ENCODE measurements at regions not wholly inside any gene's neighbourhood (a gene's known extent, or its start where the extent isn't known, plus 50 kb on each side); places are given as distances from the start of the nearest gene placed in this dataset.

DNA sequence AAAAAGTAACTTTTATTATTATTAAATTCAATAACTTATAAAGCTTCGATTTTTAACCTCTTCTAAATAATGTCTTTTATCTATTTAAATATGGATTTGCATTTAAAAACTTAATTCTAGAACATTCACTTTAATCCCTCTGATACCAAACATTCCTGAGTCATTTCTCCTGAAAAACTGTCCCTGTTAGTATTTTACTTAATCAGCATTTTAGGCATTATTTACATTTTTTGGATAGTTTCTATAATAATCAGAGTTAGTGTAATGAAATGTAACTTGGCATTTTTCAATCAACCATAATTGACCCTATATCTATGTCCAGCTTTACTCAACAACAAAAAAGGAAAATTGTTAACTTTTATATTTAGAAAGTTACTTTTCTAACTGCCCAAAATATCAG lies 428.1 kb downstream of the PCDH17 start:
- ChIA-PET CTCF (no interaction called here), POLR2A (no interaction called here)
- Mint-ChIP-seq H3K27me3 (no peaks in the 10 kb centered on the region), H3K36me3 (ENCODE audit: low read depth) (no peaks in the 10 kb centered on the region), H3K9me3 (peaks cover 2% of the 10 kb centered on the region), H3K4me3 (no peak overlapping the region), H3K27ac (no peak overlapping the region), H3K4me1 (ENCODE audit: low read depth) (no peaks in the 10 kb centered on the region)
- no peak for ATAC-seq
- DNase-seq: no peak
- no peak for TF ChIP-seq CTCF (IDR thresholded peaks at IDR 0.05)
- intact Hi-C loops (cut with micrococcal nuclease): no loop called here

GRCh38 chr13:58080806-58081205 lies 449.3 kb downstream of the PCDH17 start:
- Mint-ChIP-seq H3K36me3 (ENCODE audit: low read depth) (no peaks in the 10 kb centered on the region), H3K4me1 (ENCODE audit: low read depth) (no peaks in the 10 kb centered on the region), H3K27ac (no peak overlapping the region), H3K9me3 (peaks cover 4% of the 10 kb centered on the region), H3K27me3 (no peaks in the 10 kb centered on the region), H3K4me3 (no peak overlapping the region)
- no peak for DNase-seq
- intact Hi-C loops (cut with micrococcal nuclease): no loop called here
- CTCF ChIA-PET: no interaction called here
- POLR2A ChIA-PET: no interaction called here
- no peak for TF ChIP-seq CTCF (IDR thresholded peaks at IDR 0.05)
- ATAC-seq: no peak

GRCh38 chr13:58081301-58081820 lies 449.8 kb downstream of the PCDH17 start:
- CTCF ChIA-PET: no interaction called here
- no peaks in the 10 kb centered on the region for H3K36me3 Mint-ChIP-seq (ENCODE audit: low read depth)
- peaks cover 4% of the 10 kb centered on the region for H3K9me3 Mint-ChIP-seq
- H3K27me3 Mint-ChIP-seq: no peaks in the 10 kb centered on the region
- intact Hi-C loops (cut with micrococcal nuclease): no loop called here
- no peak for ATAC-seq
- TF ChIP-seq CTCF (IDR thresholded peaks at IDR 0.05): no peak
- no peak overlapping the region for H3K4me3 Mint-ChIP-seq
- no peaks in the 10 kb centered on the region for H3K4me1 Mint-ChIP-seq (ENCODE audit: low read depth)
- H3K27ac Mint-ChIP-seq: no peak overlapping the region
- POLR2A ChIA-PET: no interaction called here
- no peak for DNase-seq

DNA sequence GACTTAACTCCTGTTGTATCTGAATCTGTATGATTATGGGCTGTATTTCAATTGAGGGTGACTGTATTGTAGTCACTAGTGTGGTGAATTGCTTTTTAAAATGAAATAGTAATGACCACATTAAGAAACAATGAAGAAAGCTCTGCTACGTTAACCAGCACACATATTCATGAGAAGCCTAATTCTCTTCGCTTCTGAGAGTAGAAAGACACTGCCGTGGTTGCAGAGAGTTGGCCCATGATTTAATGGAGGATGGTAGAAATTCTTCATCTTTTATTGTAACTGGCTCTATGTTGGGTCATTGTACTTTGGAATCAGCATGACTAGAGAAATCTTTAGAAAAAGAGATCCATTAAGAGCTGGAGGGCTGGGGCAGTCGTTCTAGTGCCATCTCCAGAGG lies 451.5 kb downstream of the PCDH17 start:
- Mint-ChIP-seq H3K9me3 (peaks cover 4% of the 10 kb centered on the region), H3K27me3 (no peaks in the 10 kb centered on the region), H3K4me1 (ENCODE audit: low read depth) (no peaks in the 10 kb centered on the region), H3K36me3 (ENCODE audit: low read depth) (no peaks in the 10 kb centered on the region), H3K4me3 (no peak overlapping the region), H3K27ac (no peak overlapping the region)
- POLR2A ChIA-PET: no interaction called here
- CTCF ChIA-PET: no interaction called here
- no peak for DNase-seq
- no peak for TF ChIP-seq CTCF (IDR thresholded peaks at IDR 0.05)
- ATAC-seq: no peak
- intact Hi-C loops (cut with micrococcal nuclease): no loop called here

- Mint-ChIP-seq H3K4me1 (ENCODE audit: low read depth) (no peaks in the 10 kb centered on the region), H3K27me3 (no peaks in the 10 kb centered on the region), H3K27ac (no peak overlapping the region), H3K9me3 (peaks cover 6% of the 10 kb centered on the region), H3K36me3 (ENCODE audit: low read depth) (no peaks in the 10 kb centered on the region), H3K4me3 (no peak overlapping the region)
- intact Hi-C loops (cut with micrococcal nuclease): no loop called here
- ChIA-PET CTCF (no interaction called here), POLR2A (no interaction called here)
- no peak for DNase-seq
- TF ChIP-seq CTCF (IDR thresholded peaks at IDR 0.05): no peak
- no peak for ATAC-seq
Measured at GRCh38 chr13:58085274-58085673, 453.7 kb downstream of the PCDH17 start.

All from activated CD8-positive, alpha-beta T cell treated with anti-CD3 and anti-CD28 coated beads for 36 hours (primary cell).